Right forelimb (tissue), 1 donor: ENCODE measurements at regions not wholly inside any gene's neighbourhood (a gene's known extent, or its start where the extent isn't known, plus 50 kb on each side); places are given as distances from the start of the nearest gene placed in this dataset.
"Not testable (repeated sequence)": the region's sequence is repeated elsewhere in the genome, so short reads cannot be mapped to it uniquely, and the experiment has no call there.

ENCODE experiments used
- DNase-seq: peaks from one replicate; pipeline ENCODE4 v3.0.0-alpha.2; 2018

GRCh38 chr3:159047361-159047760 lies 245.5 kb downstream of the MFSD1 start:
- no peak for DNase-seq

- not testable (repeated sequence) for DNase-seq
Observed at GRCh38 chr3:159052494-159052893, 250.6 kb downstream of the MFSD1 start.

DNA sequence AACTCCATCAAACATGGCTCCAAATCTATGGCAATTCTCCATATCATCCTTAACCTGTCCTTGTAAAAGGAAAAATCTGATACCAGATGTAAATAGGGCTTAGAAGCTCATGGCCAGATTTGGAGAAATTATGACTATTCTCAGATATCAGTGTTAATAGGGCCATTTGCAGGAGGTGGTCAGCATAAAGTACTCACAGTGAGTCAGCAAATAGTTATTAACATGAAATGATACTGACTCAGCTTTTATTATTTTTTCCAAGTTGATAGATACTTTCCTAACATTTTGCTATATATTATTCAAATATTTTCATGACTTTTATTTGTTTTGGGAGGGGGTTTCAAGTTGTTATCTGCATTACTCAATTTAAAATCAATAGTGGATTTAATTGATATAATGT lies 255.8 kb downstream of the MFSD1 start:
- DNase-seq, result no peak

- no peak for DNase-seq
Observed at GRCh38 chr3:159058859-159059258, 257.0 kb downstream of the MFSD1 start.

DNA sequence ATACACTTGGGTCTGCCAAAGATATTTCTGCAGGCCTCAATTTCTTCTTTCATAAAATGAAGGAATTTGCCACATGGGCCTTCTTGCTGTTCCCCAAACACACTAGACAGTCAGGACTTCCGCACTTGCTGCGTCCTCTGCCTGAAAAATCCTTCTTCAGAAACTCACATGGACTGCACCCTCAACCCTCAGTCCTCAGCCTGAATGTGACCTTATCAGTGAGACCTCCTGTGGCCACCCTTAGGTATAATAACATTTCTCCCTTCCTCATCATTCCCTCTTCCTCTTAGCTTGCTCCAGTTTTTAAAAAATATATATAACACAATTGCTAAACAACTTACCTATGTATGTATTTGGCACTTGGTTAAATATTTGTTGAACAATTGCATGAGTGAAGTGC lies 257.5 kb downstream of the MFSD1 start:
- DNase-seq, result no peak

DNA sequence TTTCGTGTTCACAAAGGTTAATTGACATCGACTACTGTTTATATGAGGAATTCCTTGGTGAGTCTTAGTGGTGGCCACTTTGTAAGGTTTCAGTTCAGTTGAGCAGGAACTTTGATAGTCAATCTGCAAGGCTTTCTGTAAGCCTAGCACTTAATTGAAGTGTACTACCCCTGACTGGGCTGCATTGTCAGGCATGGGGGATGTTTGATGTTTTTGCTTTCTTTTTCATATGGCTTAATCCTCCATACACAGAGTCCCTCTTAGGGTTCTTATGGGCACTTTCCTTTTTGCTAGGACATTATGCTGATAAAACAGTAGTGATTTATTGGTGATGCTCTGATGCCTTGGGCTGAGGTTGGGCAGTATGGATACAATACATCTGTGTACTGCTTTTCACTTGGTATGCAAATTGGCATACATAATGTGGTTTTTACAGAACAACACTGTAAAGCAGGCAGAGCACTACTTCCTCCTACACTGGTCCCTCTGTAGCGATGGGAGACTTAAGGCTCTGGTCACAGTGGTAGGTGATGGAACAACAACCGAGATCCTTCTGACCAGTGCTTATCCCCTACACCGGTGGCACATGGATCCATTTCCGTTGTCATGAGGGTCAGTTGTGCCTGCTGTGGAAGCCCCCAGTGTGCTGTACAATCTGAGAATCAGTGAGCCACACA lies 261.0 kb downstream of the MFSD1 start:
- no peak for DNase-seq

DNA sequence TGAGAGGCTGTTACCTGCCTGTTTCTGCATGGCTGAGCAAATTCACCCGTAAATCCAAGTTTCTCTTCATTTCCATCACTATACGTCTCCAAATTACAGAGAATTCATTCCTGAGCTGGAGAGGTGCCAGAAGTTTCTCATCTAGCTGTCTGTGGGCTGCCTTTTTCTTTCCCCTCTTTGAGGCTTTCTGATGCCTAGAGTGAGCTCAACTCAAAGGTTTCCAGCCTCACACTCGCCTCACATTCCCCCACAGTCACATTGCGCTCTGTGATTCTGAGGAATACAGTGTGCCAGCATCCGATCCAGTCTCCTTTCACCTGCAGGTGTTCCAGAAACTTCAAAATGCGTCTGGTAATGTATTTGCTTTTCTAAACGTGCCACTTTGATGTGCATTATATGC lies 267.2 kb downstream of the MFSD1 start, which contains the start of gene IQCJ:
Gene IQCJ (plus strand): TSS at position 229 of the 400 bp plus-strand sequence.
- DNase-seq, result no peak

GRCh38 chr3:159069866-159070425 lies 268.1 kb downstream of the MFSD1 start:
- DNase-seq, result no peak

- DNase-seq, result no peak
Observed at GRCh38 chr3:159074756-159075701, 273.2 kb downstream of the MFSD1 start.

DNA sequence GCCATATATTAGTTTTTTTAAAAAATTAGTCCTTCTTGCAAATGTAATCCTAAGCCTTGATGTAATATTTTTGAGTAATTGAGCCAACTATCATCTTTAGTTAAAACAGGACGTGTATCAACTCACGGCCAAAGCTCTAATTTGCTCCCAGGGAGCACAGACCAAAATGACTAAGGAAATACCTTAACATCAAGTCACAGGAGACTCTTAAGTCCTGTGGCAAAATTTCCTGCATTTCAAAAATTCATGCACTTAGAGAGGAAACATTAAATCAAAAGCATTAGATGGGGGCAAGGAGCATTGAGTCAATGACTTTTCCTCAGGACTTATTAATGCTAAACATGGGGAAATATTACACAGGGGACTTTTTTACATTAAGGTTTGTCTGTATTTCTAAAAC lies 276.0 kb downstream of the MFSD1 start:
- DNase-seq, result no peak

DNA sequence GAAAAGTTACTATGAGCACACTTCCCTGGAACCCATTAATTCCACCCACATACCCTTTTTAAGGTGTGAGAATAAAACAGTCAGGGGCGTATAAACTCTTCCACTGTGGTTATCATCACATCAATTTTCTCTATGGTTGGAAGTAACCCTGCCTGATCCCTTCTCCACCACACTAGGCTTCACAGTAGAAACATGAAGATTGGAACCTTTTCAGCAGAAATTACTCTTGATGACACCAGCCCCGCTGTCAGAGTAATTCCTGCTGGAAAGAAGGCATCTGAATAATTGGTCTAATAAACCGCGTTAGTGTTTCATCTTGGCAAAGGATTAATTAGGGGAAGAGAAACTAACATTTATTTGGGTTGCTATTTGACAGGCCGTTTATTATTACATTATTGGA lies 278.4 kb downstream of the MFSD1 start:
- no peak for DNase-seq

DNA sequence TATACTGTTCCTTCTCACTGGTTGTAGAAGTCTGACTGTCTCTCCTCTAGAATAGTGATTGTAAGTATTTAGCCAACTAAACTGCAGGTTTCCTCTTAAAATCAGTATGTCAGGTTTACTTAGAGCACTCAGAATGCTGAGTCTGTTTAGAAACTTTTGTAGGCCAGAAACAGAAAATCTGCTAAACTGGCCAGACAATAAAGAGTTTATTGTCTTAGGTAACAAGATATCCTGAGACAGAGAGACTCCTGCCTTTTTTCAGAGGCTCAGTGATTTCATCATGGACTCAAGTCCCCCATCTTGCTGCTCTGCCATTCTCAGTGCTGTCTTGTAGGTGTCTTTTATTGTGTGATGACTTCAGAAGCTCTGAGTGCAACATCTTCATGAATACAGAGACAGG lies 279.0 kb downstream of the MFSD1 start:
- DNase-seq, result no peak

GRCh38 chr3:159082519-159082918 lies 280.7 kb downstream of the MFSD1 start:
- no peak for DNase-seq

- no peak for DNase-seq
Observed at GRCh38 chr3:159091936-159092335, 290.1 kb downstream of the MFSD1 start.

DNA sequence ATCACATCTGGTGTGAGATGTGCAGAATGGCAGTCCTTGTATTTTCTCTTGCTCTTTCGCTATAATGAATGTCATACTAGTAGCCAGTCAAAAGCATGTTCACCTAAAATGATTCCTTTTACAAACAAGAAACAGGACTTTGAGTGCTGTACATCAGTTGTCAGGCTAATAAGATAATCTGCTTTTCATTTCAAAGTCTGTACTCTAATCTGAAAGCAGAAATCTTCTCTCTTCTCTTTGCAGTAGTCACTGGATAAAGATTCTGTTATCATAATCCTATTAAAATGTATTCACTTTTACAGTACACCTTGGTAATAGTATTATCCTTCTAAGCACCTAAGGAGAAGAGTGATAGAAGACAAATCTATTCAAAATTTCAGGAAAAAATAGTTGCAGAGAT lies 300.1 kb downstream of the MFSD1 start:
- no peak for DNase-seq

DNA sequence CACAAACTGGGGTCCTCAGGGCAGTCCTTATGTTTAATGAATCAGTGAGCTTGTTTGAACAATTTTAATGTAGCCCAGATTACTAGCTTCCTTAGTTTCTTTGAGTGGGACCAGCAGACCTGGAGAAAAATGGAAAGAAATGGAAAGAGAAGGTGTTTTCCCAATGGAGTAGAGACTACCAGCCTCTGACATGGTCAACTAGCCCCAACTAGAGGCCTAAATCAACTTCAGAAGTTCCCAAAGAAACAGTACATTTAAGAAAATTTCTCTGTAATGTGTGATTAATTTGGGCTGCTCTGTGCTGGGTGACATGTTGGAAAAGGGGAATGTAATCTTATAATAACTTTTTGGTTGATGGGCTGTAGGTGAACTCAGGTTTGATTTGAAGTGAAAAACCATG lies 310.9 kb downstream of the MFSD1 start:
- DNase-seq, result no peak

DNA sequence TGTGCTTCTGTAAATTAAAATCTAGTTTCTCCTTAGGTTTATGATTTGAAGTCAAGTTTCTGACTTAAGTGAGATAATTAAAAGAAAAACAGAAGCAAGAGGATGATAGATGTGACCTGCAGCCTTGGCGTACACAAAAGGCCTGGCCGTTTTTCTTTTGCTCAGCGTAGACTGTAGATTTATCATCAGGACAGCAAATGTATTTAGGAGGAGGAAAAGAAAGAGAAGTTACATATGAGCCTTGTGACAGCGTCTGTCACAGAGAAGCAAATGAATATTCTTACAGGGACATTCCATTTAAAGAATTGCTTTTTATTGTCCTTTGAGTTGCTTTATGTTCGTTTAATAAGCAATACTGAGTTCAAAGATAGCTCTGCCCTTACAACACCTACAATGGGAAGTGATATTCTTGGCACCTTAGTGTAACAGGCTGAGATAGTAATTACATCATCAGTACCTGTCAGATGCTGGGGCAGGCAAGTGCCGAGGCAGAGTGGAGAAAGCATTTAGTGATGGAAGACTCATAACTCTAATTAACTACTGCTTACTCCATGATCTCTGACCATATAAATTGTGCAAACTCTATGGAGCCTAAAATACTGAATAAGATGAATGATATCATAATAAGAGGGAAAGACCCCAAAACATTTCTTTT lies 311.5 kb downstream of the MFSD1 start:
- DNase-seq, result no peak

DNA sequence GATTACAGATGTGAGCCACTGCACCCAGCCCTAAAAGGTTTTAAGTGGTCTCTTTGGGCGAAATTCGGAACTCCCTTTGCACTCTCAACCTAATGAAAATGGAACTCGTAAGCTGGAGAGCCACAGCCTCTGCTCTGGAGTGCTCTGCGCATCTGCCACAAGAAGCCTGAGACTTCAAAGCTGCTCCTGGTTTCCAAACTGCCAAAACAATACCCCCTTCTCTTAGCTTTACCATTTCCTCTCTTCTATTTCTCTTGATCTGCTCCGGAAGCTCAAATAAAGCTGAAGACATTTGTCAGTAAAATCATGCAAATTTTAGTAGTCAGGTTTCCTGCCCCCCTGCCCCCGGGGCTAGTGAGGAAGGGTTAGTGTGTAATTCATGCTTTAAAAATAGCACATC lies 312.7 kb downstream of the MFSD1 start:
- no peak for DNase-seq

DNA sequence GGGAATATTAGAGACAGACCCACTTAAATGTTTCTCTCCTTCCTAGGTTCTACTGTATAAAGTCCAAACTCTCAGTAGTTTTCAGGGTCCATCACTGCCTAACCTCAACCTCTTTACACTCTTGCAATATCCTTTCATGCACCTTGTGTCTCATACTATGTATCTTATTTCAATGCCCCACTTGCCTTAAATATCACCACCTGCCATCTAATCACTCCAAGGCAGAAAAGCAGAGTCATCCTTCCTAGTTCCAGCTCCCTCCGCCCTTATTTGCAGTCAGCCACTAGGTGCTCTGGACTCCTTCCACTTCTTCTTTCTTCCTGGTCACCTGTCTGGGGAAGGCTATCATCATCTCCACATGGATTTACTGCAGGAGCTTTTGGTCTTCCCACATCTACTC lies 322.0 kb downstream of the MFSD1 start:
- DNase-seq, result no peak

- no peak for DNase-seq
Observed at GRCh38 chr3:159126261-159127020, 324.6 kb downstream of the MFSD1 start.

DNA sequence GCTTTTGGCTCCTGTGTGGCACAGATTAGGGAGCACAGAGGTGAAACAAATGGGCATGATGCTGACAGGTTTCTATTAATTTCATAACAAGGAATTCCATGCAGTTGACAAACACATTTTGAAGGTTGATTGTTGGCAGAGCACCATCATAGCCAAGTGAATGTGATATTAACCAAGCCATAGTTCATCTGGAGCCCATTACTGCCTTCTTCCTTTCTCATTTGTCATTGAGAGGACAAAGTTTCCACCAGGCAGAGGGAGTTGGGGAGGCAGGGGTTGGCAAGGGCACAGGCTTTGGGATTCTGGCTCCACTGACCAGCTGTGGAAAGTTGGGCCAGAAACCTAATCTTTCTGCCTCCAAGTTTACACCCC lies 325.2 kb downstream of the MFSD1 start:
- DNase-seq, result no peak

GRCh38 chr3:159128628-159129027 lies 326.8 kb downstream of the MFSD1 start:
- no peak for DNase-seq

GRCh38 chr3:159130108-159130507 lies 328.3 kb downstream of the MFSD1 start:
- no peak for DNase-seq
